Activated naive CD4-positive, alpha-beta T cell treated with anti-CD3 and anti-CD28 coated beads, Interleukin-2, amount 10 ng/mL, durations not matched to agents 7 days and 5 days (primary cell): ENCODE measurements at regions not wholly inside any gene's neighbourhood (a gene's known extent, or its start where the extent isn't known, plus 50 kb on each side); places are given as distances from the start of the nearest gene placed in this dataset.

Experiments used
- CTCF ChIA-PET: fragments of 350-600 bp; sonication (Branson Sonifier 250); formaldehyde crosslinking; loops from one replicate; lab custom pipeline; 2021; ENCODE audit warnings: antibody characterized with exemption; lab: Charles Lee
- DNase-seq: peaks from one replicate; pipeline ENCODE4 v3.0.0-alpha.2; 2020
- H3K27ac Mint-ChIP-seq: one replicate; pipeline ENCODE4 v1.8.0; 2021; ENCODE audit warnings: mild to moderate bottlenecking, moderate library complexity, mixed read lengths
- H3K27me3 Mint-ChIP-seq: one replicate; pipeline ENCODE4 v1.8.0; 2021; ENCODE audit warnings: mild to moderate bottlenecking, mixed read lengths
- H3K36me3 Mint-ChIP-seq: one replicate; pipeline ENCODE4 v1.8.0; 2021; ENCODE audit warnings: mixed read lengths
- H3K4me1 Mint-ChIP-seq: one replicate; pipeline ENCODE4 v1.8.0; 2021; ENCODE audit warnings: mixed read lengths
- H3K4me3 Mint-ChIP-seq: one replicate; pipeline ENCODE4 v1.8.0; 2021; ENCODE audit warnings: mild to moderate bottlenecking, moderate library complexity, mixed read lengths
- H3K9me3 Mint-ChIP-seq: one replicate; pipeline ENCODE4 v1.8.0; 2021; ENCODE audit warnings: mixed read lengths

GRCh38 chr7:106397994-106398393 is 113.2 kb upstream of the NAMPT start:
- CTCF ChIA-PET, result no interaction called here
- Mint-ChIP-seq H3K27ac (no peak overlapping the region), H3K9me3 (no peaks in the 10 kb centered on the region), H3K4me3 (no peak overlapping the region), H3K27me3 (peaks cover 15% of the 10 kb centered on the region), H3K36me3 (no peaks in the 10 kb centered on the region), H3K4me1 (no peaks in the 10 kb centered on the region)
- DNase-seq, result no peak

- Mint-ChIP-seq H3K4me3 (no peak overlapping the region), H3K27me3 (peaks cover 12% of the 10 kb centered on the region), H3K27ac (no peak overlapping the region), H3K36me3 (no peaks in the 10 kb centered on the region), H3K4me1 (no peaks in the 10 kb centered on the region), H3K9me3 (no peaks in the 10 kb centered on the region)
- CTCF ChIA-PET, result no interaction called here
- no peak for DNase-seq
Observed at GRCh38 chr7:106394526-106394925, 109.7 kb upstream of the NAMPT start.

GRCh38 chr7:106393564-106394251 is 108.9 kb upstream of the NAMPT start:
- Mint-ChIP-seq H3K36me3 (no peaks in the 10 kb centered on the region), H3K27me3 (peaks cover 12% of the 10 kb centered on the region), H3K4me3 (no peak overlapping the region), H3K9me3 (no peaks in the 10 kb centered on the region), H3K27ac (no peak overlapping the region), H3K4me1 (no peaks in the 10 kb centered on the region)
- CTCF ChIA-PET, result no interaction called here
- no peak for DNase-seq

GRCh38 chr7:106392590-106392989 is 107.8 kb upstream of the NAMPT start:
- Mint-ChIP-seq H3K4me3 (no peak overlapping the region), H3K4me1 (no peaks in the 10 kb centered on the region), H3K27me3 (peaks cover 4% of the 10 kb centered on the region), H3K36me3 (no peaks in the 10 kb centered on the region), H3K9me3 (no peaks in the 10 kb centered on the region), H3K27ac (no peak overlapping the region)
- no peak for DNase-seq
- CTCF ChIA-PET, result no interaction called here

- Mint-ChIP-seq H3K4me1 (no peaks in the 10 kb centered on the region), H3K4me3 (no peak overlapping the region), H3K27me3 (peaks cover 4% of the 10 kb centered on the region), H3K9me3 (no peaks in the 10 kb centered on the region), H3K27ac (no peak overlapping the region), H3K36me3 (no peaks in the 10 kb centered on the region)
- no peak for DNase-seq
- CTCF ChIA-PET, result no interaction called here
Observed at GRCh38 chr7:106392144-106392543, 107.4 kb upstream of the NAMPT start.

GRCh38 chr7:106386958-106387357 is 102.2 kb upstream of the NAMPT start:
- Mint-ChIP-seq H3K36me3 (no peaks in the 10 kb centered on the region), H3K27me3 (peaks cover 3% of the 10 kb centered on the region), H3K4me1 (no peaks in the 10 kb centered on the region), H3K4me3 (no peak overlapping the region), H3K27ac (no peak overlapping the region), H3K9me3 (no peaks in the 10 kb centered on the region)
- DNase-seq, result no peak
- CTCF ChIA-PET, result no interaction called here

GRCh38 chr7:106384373-106384772 is 99.6 kb upstream of the NAMPT start:
- peaks cover 4% of the 10 kb centered on the region for H3K27me3 Mint-ChIP-seq
- H3K36me3 Mint-ChIP-seq, result no peaks in the 10 kb centered on the region
- no peaks in the 10 kb centered on the region for H3K9me3 Mint-ChIP-seq
- H3K4me3 Mint-ChIP-seq, result no peak overlapping the region
- H3K4me1 Mint-ChIP-seq, result no peaks in the 10 kb centered on the region
- no peak for DNase-seq
- H3K27ac Mint-ChIP-seq, result no peak overlapping the region
- CTCF ChIA-PET, result interaction anchor here (0.7 kb wide), 1 partner anchor 166 kb away, joined by 4 read pairs; no protein-coding TSS in a partner anchor

- Mint-ChIP-seq H3K4me1 (no peaks in the 10 kb centered on the region), H3K4me3 (no peak overlapping the region), H3K27me3 (peaks cover 4% of the 10 kb centered on the region), H3K9me3 (no peaks in the 10 kb centered on the region), H3K27ac (no peak overlapping the region), H3K36me3 (no peaks in the 10 kb centered on the region)
- DNase-seq, result no peak
- CTCF ChIA-PET, result no interaction called here
Observed at GRCh38 chr7:106382929-106383328, 98.1 kb upstream of the NAMPT start.

GRCh38 chr7:106382129-106382528 is 97.3 kb upstream of the NAMPT start:
- Mint-ChIP-seq H3K27me3 (peaks cover 4% of the 10 kb centered on the region), H3K36me3 (no peaks in the 10 kb centered on the region), H3K4me3 (no peak overlapping the region), H3K4me1 (no peaks in the 10 kb centered on the region), H3K9me3 (no peaks in the 10 kb centered on the region), H3K27ac (no peak overlapping the region)
- CTCF ChIA-PET, result no interaction called here
- no peak for DNase-seq

- CTCF ChIA-PET, result interaction anchor here (0.8 kb wide), 1 partner anchor 115 kb away, joined by 3 read pairs; no protein-coding TSS in a partner anchor
Observed at GRCh38 chr7:106381252-106381651, 96.5 kb upstream of the NAMPT start.

GRCh38 chr7:106377847-106378361 is 93.1 kb upstream of the NAMPT start:
- CTCF ChIA-PET, result interaction anchor here (0.9 kb wide), 1 partner anchor 216 kb away, joined by 3 read pairs; no protein-coding TSS in a partner anchor
- H3K27ac Mint-ChIP-seq, result no peak overlapping the region
- DNase-seq, result no peak
- H3K27me3 Mint-ChIP-seq, result peaks cover 4% of the 10 kb centered on the region
- H3K4me3 Mint-ChIP-seq, result no peak overlapping the region
- H3K9me3 Mint-ChIP-seq, result no peaks in the 10 kb centered on the region
- H3K36me3 Mint-ChIP-seq, result no peaks in the 10 kb centered on the region
- H3K4me1 Mint-ChIP-seq, result no peaks in the 10 kb centered on the region

More at GRCh38 chr7:106381252-106381651, 96.5 kb upstream of the NAMPT start:
- H3K27me3 Mint-ChIP-seq, result peaks cover 4% of the 10 kb centered on the region
- no peaks in the 10 kb centered on the region for H3K9me3 Mint-ChIP-seq
- H3K27ac Mint-ChIP-seq, result no peak overlapping the region
- H3K4me1 Mint-ChIP-seq, result no peaks in the 10 kb centered on the region
- no peak overlapping the region for H3K4me3 Mint-ChIP-seq
- no peak for DNase-seq
- H3K36me3 Mint-ChIP-seq, result no peaks in the 10 kb centered on the region

GRCh38 chr7:106376026-106376799 is 91.4 kb upstream of the NAMPT start:
- no peaks in the 10 kb centered on the region for H3K27me3 Mint-ChIP-seq
- CTCF ChIA-PET, result no interaction called here
- no peaks in the 10 kb centered on the region for H3K36me3 Mint-ChIP-seq
- H3K4me3 Mint-ChIP-seq, result no peak overlapping the region
- no peak overlapping the region for H3K27ac Mint-ChIP-seq
- DNase-seq, result no peak
- no peaks in the 10 kb centered on the region for H3K4me1 Mint-ChIP-seq
- H3K9me3 Mint-ChIP-seq, result no peaks in the 10 kb centered on the region

- Mint-ChIP-seq H3K36me3 (no peaks in the 10 kb centered on the region), H3K4me1 (no peaks in the 10 kb centered on the region), H3K9me3 (no peaks in the 10 kb centered on the region), H3K27ac (no peak overlapping the region), H3K4me3 (no peak overlapping the region), H3K27me3 (no peaks in the 10 kb centered on the region)
- DNase-seq, result no peak
- CTCF ChIA-PET, result no interaction called here
Observed at GRCh38 chr7:106375499-106375898, 90.7 kb upstream of the NAMPT start.

GRCh38 chr7:106374437-106374836 is 89.7 kb upstream of the NAMPT start:
- Mint-ChIP-seq H3K36me3 (no peaks in the 10 kb centered on the region), H3K4me1 (no peaks in the 10 kb centered on the region), H3K9me3 (no peaks in the 10 kb centered on the region), H3K27me3 (no peaks in the 10 kb centered on the region), H3K27ac (no peak overlapping the region), H3K4me3 (no peak overlapping the region)
- no peak for DNase-seq
- CTCF ChIA-PET, result no interaction called here
